GM12891 (cell line): ENCODE measurements at regions not wholly inside any gene's neighbourhood (a gene's known extent, or its start where the extent isn't known, plus 50 kb on each side); places are given as distances from the start of the nearest gene placed in this dataset.
"Not testable (repeated sequence)": the region's sequence is repeated elsewhere in the genome, so short reads cannot be mapped to it uniquely, and the experiment has no call there.

Experiments used
- DNase-seq: peaks from one replicate; pipeline ENCODE4 v3.0.0; 2011; ENCODE audit warnings: low spot score; ENCODE audit not compliant: insufficient read length
- FAIRE-seq: peaks from 2 replicates; lab custom pipeline; 2011; peaks lifted over from hg19 to GRCh38; lab: Jason Lieb, UNC
- PAX5 ChIP-seq: IDR thresholded peaks from 2 replicates; pipeline ENCODE4 v1.6.1; 2011; ENCODE audit warnings: low read length, moderate library complexity, mild to moderate bottlenecking; ENCODE audit not compliant: insufficient read depth, severe bottlenecking
- POLR2A ChIP-seq: IDR thresholded peaks from 2 replicates; pipeline ENCODE4 v1.6.1; 2011; ENCODE audit warnings: low read depth, low read length, control low read depth
- POLR2AphosphoS5 ChIP-seq: IDR thresholded peaks from 2 replicates; pipeline ENCODE4 v1.6.1; 2011; ENCODE audit warnings: low read depth, low read length, control low read depth
- POU2F2 ChIP-seq: IDR thresholded peaks from 2 replicates; pipeline ENCODE4 v1.6.1; 2011; ENCODE audit warnings: low read depth, mild to moderate bottlenecking, control low read depth, low read length, moderate library complexity
- SPI1 ChIP-seq: IDR thresholded peaks from 2 replicates; pipeline ENCODE4 v1.6.1; 2011; ENCODE audit warnings: low read depth, low read length, control low read depth
- TAF1 ChIP-seq: IDR thresholded peaks from 2 replicates; pipeline ENCODE4 v1.6.1; 2011; ENCODE audit warnings: low read depth, low read length, control low read depth

- FAIRE-seq = no peak
Observed at GRCh38 chr6:9708600-9708999, 706.3 kb downstream of the TFAP2A start.

GRCh38 chr6:9704989-9705388 lies 709.9 kb downstream of the TFAP2A start:
- FAIRE-seq (no peak), DNase-seq (no peak)
- no peak for TF ChIP-seq POLR2A
- no peak for TF ChIP-seq SPI1
- TF ChIP-seq PAX5 = no peak
- TF ChIP-seq POU2F2 = no peak
- TF ChIP-seq POLR2AphosphoS5 = no peak
- TF ChIP-seq TAF1 = no peak

More at GRCh38 chr6:9708600-9708999, 706.3 kb downstream of the TFAP2A start:
- no peak for DNase-seq
- no peak for TF ChIP-seq SPI1
- TF ChIP-seq POLR2AphosphoS5 = no peak
- no peak for TF ChIP-seq PAX5
- no peak for TF ChIP-seq POU2F2
- no peak for TF ChIP-seq TAF1
- no peak for TF ChIP-seq POLR2A

DNA sequence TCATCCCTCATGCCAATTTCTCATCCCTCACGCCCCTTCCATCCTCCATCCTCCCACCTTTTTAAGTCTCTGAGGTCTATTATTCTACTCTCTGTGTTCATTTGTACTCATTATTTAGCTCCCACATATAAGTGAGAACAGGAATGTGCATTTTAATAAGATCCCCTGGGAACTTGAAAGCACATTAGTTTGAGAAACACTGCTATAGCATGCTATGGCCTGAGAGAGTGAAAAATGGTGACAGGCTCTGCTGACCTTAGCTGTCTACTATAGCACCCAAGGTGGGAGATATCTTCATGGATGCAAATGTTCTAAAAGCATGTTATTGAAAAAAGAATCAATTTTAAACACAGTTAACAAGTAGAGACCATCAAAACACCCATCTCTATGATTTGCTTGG lies 712.0 kb downstream of the TFAP2A start:
- no peak for TF ChIP-seq POLR2AphosphoS5
- TF ChIP-seq PAX5 = no peak
- no peak for TF ChIP-seq POU2F2
- TF ChIP-seq POLR2A = no peak
- TF ChIP-seq SPI1 = no peak
- TF ChIP-seq TAF1 = no peak
- FAIRE-seq (no peak), DNase-seq (no peak)

DNA sequence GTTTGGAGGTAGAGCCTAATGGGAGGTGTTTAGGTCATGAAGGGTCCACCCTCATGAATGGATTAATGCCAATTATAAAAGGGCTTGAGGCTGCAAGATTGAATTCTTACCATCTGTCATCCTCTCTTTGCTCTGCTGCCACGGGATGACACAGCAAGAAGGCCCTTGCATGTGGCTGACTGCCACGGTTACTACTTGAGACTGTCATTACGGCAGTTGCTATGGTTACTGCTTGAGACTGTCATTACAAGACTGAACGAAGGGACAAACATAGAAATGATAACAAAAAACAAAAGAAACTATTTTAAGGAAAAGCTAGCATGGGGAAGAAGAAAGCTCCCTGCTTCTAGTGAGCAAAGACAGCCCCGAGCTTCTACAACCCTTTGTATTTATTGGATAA lies 715.0 kb downstream of the TFAP2A start:
- FAIRE-seq (no peak), DNase-seq (no peak)
- TF ChIP-seq POLR2A (no peak), PAX5 (no peak), TAF1 (no peak), SPI1 (no peak), POLR2AphosphoS5 (no peak), POU2F2 (no peak)

DNA sequence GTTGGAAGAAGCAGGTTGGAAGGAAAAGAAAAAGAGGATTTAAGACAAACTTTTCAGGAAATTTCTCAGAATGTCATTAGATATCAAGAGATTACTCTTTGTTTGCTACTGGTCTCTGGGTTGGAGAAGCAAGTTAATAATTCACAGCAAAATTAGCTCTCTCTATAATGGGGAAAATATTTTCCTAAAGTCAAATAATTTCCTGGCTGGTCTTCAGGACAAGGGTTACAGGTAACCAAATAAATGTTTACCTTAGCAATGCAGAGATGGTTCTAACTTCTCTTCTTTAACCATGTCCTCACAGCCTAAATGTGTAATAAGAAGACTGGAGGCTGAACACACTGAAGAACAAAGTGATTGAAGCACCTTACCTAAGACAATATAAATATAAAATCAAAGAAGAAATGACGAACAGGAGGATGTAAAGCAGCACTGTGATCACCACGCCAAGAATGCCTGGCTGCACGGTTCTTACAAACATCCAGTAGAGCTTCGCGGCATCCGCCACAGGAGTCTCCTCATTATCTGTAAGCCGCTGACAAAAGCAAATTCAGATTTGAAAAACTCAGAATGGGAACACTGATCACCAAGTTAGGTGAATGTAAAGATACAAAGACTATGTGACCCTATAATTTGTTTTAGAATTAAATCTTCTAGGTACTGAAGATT lies 717.5 kb downstream of the TFAP2A start:
- TF ChIP-seq PAX5 (no peak), POLR2AphosphoS5 (no peak)
- no peak for FAIRE-seq

DNA sequence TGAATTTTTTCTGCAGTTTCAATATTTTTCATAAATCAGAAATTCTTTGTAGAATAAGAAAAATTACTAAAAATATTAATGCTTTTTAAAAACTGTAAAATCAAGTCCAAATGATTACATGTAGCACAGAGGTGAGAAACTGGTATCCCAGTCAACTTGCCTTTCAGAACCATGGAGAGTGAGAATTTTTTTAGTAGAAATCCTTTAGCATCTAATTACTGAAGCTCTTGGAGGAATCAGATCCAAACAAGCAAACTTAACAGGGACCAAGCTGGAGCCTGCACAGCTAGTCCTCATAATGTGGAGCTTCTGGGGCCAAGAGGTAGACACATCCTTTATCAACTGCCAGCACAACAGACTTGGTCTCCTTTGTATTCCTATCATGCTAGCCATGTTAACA lies 724.5 kb downstream of the TFAP2A start:
- TF ChIP-seq POLR2A = no peak
- TF ChIP-seq SPI1 = no peak
- no peak for TF ChIP-seq TAF1
- TF ChIP-seq POU2F2 = no peak
- TF ChIP-seq PAX5 = no peak
- no peak for TF ChIP-seq POLR2AphosphoS5
- FAIRE-seq (no peak), DNase-seq (no peak)

More for the DNA sequence above, 717.5 kb downstream of the TFAP2A start:
- DNase-seq = no peak

GRCh38 chr6:9680727-9681126 lies 734.1 kb downstream of the TFAP2A start:
- FAIRE-seq = not testable (repeated sequence)

DNA sequence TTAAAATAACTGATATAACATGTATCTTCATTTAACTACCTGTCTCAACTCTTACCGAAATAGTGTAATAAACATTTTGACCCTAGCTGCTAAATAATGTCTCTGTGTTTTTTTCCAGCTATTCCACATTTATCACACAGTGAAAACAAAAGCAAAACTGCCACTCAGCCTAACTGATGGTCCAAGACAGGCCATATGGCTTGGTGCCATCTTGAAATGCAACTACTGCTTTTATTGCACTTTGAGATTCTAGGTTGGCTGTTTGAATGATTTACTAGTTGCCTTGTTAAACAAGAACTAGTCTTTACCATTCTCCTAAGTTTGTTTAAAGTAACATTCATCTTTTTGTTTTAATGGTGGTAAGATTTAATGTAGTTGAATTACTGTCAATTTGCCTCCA lies 739.8 kb downstream of the TFAP2A start:
- TF ChIP-seq POU2F2 (no peak), PAX5 (no peak), SPI1 (no peak), TAF1 (no peak), POLR2A (no peak), POLR2AphosphoS5 (no peak)
- FAIRE-seq (no peak), DNase-seq (no peak)

More at GRCh38 chr6:9680727-9681126, 734.1 kb downstream of the TFAP2A start:
- DNase-seq = not testable (repeated sequence)

- no peak for FAIRE-seq
- DNase-seq = no peak
- TF ChIP-seq POU2F2 = no peak
- no peak for TF ChIP-seq POLR2AphosphoS5
- no peak for TF ChIP-seq TAF1
- TF ChIP-seq POLR2A = no peak
- TF ChIP-seq PAX5 = no peak
- no peak for TF ChIP-seq SPI1
Observed at GRCh38 chr6:9659848-9660247, 755.0 kb downstream of the TFAP2A start.

- DNase-seq (no peak), FAIRE-seq (no peak)
- TF ChIP-seq POU2F2 = no peak
- TF ChIP-seq PAX5 = no peak
- TF ChIP-seq POLR2AphosphoS5 = no peak
- TF ChIP-seq POLR2A = no peak
- no peak for TF ChIP-seq TAF1
- TF ChIP-seq SPI1 = no peak
Observed at GRCh38 chr6:9657994-9658393, 756.9 kb downstream of the TFAP2A start.
